CD4-positive, alpha-beta T cell treated with Interleukin-4 for 4 hours (primary cell): ENCODE measurements at regions not wholly inside any gene's neighbourhood (a gene's known extent, or its start where the extent isn't known, plus 50 kb on each side); places are given as distances from the start of the nearest gene placed in this dataset.

Source experiments
- DNase-seq: peaks from one replicate; pipeline ENCODE4 v3.0.0-alpha.2; 2020

DNA sequence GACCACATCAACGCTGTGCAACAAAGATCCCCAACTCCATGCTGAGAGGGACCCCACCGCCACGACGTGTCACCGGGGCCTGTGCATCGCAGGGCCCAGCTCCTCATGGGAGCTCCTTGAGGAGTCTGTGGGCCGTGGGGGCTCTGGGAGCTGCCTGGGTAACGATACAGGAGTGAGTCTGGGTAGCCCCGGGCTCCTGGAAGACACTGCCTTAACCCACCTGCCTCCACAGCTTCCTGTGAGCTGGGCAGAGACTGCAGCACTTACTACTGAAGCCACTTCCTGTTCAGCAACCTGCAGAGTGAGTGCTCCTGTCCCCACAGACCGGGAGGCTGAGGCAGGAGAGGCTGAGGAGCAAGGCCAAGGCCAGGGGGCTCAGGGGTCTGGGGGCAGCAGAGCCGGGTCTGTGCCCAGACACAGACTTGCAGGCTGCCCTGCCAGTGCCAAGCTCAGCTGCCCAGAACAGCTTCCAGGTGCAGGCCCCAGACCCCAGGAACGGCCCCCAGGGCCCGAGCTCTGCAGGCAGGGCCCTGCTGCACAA lies 226.7 kb downstream of the BRD1 start:
- no peak for DNase-seq

- DNase-seq: no peak
These were observed 227.2 kb downstream of the BRD1 start for GRCh38 chr22:49600468-49600867.

DNA sequence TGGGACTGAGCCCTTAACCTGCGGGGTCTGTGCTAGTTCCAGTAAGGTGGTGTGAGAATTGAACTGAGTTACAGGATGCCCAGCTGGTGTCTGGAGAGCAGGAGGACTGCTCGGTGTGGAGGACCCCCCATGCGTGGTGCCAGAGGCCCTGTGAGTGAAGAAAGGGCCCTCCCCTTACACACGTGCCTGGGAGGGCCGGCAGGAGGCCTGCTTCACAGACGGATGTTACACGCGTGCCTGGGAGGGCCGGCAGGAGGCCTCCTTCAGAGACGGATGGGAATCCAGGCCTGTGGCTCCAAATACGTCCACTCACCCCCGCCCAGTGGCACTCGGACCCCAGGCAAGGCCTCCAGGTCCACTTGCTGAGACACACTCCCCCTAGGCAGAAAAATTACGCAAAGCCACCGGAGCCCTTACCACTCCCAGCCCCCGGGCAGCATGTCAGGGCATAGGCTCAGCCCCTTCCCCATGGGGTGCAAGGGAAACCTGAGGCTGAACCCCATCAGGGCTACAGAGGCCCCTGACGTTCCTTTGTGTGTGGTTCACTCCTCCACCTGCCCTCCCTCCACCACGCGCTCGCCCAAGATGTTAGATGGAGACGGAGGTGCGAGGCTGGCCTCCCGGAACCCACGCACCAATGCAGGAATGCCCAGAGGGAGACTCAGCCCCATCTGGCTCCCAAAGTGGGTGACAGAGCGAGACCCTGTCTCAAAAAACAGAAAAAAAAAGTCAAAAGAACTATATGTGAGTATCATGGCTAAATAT lies 227.8 kb downstream of the BRD1 start:
- no peak for DNase-seq

DNA sequence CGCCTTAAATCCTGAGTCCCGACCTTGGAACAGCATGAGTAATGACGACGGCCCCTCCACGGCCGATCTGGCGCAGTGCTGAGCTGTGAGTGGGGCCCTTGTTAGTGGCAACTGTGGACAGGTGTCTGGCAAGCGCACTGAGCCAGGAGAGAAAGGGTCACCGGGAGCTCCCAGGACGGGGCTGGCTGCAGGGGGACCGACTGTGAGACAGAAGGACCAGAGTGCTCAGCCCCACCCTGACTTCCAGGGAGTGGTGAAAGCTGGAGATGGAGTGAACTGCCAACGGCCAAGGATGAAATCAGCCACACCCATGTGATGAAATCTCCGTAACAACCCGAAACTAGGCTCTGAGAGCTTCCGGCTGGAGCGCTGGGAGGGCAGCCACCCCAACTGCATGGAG lies 228.6 kb downstream of the BRD1 start:
- DNase-seq: no peak

- no peak for DNase-seq
These were observed 229.3 kb downstream of the BRD1 start for GRCh38 chr22:49598338-49598737.

DNA sequence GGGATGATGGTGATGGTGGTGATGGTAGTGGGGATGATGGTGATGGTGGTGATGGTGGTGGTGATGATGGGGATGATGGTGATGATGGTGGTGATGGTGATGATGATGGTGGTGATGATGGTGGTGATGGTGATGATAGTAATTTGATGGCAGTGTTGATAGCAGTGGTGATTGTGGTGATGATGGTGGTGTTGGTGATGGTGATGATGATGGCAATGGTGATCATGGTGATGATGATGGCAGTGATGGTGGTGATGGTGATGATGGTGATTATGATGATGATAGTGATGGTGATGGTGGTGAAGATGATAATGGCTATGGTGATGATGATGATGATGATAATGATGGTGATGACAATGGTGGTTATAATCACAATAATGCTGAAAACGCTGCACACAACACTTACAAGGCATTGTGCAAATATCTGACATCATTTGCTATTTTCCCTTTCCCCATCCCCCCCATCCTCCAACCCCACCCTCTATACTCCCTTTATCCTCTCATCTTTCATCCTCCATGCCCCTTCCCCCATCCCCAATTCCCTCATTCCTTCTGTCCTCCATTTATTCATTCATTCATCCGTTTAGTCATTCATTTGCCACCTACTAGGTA lies 230.1 kb downstream of the BRD1 start:
- no peak for DNase-seq

- DNase-seq: no peak
These were observed 232.1 kb downstream of the BRD1 start for GRCh38 chr22:49595465-49596078.

- no peak for DNase-seq
These were observed 233.6 kb downstream of the BRD1 start for GRCh38 chr22:49594078-49594477.

DNA sequence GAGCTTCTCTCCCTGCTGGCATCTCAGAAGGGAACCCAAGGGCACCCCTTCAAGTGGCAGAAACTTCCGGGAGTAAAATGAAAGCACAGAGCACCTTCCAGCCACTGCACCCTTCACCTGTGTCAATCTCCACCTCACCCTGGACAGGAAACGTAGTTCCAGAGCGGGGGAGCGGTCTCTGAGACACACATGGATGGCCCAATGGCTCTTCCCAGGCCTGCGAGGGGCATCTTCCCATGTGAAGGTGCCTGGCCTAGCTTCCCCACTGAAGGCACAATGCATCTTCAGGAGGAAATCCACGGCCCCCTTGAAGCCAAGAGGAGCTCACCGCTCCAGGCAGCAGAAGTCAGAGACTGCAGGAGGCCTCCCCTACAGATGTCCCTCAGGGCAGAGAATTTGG lies 234.2 kb downstream of the BRD1 start:
- DNase-seq: no peak

DNA sequence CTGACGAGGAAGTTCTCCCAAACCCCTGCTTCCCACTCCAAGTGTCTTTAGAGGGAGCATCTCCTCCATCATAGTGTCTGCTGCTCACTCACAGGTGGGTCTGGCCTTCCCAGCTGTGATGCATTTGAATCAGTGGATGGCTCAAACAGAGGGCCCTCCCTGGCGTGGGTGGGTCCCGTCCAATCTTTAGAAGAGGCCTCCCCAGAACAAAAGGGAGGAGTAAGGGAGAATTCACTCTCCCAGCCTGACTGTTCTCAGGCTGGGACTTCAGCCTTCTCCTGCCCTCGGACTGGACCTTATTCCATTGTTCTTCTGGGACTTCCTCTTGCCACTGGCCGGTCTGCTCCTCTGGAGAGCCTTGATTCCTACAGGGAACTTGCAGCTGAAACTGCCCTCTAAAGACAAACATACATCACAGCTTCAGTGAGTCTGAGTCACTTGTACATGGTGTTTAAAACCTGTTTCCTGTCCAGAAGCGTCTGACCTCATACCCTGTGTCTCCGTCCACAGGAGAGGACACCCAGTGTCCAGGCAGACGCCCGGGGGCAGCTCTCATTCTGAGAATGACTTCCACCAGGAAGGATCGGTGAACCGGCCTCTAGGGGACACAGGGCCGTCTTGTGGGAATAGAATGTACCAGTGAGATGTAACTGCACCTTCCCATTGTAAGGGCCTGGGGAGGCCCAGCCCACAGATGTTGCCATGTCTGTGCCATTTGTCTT lies 234.7 kb downstream of the BRD1 start:
- DNase-seq: no peak

DNA sequence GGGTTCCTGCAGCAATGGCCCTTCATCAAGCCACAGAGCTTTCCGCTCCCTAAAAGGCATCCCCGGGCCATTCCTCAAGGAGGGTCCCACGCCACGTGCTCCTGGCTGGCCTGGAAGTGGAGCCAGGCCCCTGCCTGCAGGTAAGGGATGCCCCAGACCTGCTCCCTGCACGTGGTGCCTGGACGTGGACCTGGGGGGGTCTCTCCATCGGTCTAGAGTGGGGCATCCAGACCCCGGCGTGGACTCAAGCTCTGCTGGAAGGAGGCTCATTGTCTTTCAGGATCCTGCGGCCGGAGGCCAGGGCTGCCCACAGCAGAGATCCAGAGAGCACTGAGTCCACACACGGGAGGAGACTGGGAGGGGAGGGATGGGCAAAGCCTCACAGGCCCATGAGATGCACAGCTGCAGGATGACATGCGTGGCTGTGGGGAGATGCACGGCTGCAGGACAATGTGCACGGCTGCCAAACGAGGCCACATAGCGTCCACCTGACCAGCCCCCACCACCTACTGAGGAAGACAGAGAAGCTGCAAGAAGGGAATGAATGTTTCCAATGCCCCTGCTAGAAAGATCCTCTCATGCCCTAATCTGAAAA lies 236.7 kb downstream of the BRD1 start:
- DNase-seq: no peak

DNA sequence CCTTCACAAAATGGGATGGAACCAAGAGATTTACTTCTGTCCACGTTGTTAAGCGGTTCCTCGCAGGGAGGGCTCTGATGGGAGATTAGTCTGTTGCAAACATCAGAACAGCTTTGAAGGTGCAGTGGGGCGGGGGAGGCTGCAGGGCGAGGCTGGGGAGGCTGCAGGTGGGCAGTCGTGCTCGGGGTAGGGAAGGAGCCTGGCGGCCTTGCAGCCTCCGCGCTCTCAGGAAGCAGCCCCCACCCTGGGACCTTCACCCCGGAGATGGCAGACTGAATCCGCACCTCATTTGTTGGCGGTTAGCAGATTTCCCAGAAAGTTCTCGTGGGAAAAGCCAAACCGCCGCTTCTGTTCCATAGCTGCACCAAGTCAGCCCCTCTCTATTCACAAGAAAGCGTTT lies 237.3 kb downstream of the BRD1 start:
- no peak for DNase-seq

- no peak for DNase-seq
These were observed 237.9 kb downstream of the BRD1 start for GRCh38 chr22:49589811-49590210.

DNA sequence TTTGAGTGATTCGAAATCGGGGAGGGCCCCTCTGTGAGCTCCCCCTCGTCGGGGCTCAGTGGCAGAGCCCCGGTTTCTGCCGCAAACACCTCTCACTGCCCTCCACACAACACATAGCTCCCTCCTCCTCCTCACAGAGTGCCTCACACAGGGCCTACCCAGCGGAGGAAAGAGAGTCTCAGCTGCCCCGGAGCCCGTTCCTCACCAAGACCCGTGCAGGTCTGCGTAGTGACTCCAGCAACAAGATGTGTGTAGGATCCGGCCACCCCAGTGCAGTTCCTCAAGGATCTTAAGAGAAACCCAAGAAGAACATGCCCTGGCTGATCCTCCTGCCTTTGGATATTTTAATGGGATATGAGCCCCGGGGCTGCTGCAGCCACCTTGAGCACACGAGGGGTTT lies 238.4 kb downstream of the BRD1 start:
- no peak for DNase-seq

DNA sequence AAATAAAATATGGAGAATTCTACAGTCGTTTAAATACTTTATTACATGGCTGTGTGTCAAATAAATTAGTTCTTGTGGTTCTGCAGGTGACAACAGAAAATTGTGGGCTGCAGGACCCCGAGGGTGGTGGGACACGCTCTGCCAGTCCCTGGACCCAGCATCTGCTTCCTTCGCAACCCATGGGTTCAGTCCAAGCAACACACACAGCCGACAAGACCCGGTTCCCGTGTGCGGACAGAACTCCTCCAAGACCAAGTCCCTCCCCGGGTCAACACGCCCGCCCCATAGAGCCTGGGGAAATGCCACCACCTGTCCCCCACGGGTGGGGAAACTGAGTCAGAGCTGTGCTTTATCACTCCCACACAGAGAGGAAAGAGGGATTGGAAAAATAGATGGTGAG lies 238.9 kb downstream of the BRD1 start:
- no peak for DNase-seq

GRCh38 chr22:49587987-49588386 lies 239.7 kb downstream of the BRD1 start:
- no peak for DNase-seq

DNA sequence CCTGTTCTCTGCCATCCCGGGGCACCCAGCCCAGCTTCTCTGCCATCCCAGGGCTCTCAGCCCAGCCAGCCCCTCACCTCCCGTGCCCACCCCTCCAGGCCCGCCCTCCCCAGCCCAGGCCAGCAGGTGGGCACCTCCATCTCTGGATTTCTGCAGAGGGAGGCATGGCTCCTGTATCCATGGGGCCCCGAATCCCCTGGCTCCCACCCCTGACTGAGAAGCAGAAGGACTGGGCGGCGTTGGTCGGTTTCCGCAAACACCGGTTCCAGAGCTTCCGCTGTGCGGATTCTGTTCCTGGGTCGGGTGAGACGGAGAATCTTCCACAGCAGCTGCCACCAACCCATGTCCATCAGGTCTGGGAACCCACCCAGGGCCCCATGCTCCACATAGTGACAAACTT lies 240.3 kb downstream of the BRD1 start:
- no peak for DNase-seq

- DNase-seq: no peak
These were observed 240.8 kb downstream of the BRD1 start for GRCh38 chr22:49586873-49587272.

DNA sequence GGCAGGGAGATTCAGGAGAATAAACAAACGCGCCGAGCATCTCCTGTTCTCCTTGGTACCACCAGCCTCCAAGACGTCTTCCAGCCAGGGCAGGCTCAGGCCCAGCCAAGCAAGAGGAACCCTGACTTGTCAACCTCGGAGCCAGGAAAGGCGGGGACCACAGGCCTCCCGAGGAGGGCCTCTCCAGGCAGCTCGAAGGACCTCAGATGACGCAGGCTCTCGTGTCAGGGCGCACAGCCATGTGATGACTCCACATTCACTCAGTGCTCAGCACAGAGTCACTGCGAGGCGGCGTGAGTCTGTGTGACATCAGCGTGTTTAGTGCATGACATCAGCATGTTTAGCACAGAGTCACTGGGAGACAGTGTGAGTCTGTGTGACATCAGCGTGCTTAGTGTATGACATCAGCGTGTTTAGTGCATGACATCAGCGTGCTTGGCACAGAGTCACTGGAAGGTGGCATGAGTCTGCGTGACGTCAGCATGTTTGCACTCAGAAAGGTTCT lies 241.4 kb downstream of the BRD1 start:
- no peak for DNase-seq

DNA sequence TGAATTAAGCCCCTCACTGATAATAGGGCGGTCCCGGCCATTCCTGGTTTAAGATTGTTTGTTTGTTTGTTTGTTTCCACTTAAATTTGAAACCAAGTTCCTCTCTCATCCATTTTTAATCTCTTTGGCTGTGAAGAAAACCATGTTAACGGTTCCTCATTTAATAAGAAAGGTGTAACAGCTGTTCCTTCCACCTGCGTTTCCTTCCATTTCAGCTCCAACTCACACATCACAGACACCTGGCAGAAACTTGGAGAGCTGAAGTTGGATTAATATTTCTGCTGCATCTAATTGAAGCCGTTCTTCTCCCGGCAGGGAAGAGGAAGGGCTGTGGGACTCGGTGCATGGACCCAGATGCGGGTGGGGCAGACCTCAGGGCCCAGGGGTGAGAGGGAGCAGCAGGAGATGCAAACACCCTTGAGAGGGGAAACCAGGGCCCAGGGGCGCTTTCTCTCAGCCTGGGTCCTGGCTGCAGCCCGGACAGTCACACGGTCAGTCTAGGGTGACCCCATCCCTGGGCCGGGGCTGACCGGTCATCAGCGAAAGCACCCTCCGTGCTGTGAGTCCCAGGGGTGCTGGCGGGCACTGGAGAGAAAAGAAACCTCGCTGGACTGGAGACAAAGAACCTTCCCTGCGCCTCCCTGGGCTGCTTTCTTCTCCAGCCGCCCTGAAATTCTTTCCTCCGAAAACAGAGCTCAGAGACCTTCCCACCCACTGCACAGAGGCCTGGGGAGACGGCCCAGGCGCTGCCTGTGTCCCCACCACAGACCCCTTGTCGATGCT lies 242.0 kb downstream of the BRD1 start:
- DNase-seq: no peak

- DNase-seq: no peak
These were observed 243.7 kb downstream of the BRD1 start for GRCh38 chr22:49583886-49584505.

DNA sequence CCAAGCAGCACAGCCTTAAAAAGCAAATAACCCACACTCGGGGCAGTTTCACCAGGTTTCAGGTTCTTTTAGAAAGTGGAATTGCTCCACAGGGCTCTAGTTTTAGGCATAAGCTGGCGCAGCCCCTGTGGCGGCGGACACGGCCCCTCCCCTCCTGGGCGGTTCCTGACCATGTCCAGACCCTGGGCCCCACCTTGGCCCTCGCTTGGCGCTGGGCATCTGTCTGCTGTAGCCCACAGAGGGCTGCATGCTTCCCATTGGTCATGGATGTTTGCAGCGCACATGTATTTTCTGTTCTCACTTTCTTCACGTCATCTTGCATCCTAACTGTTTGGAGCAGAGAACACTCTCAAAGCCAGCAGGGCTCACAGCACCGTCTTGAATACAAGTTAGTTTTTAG lies 244.3 kb downstream of the BRD1 start:
- no peak for DNase-seq
